HG02852 (cell line): ENCODE measurements at regions not wholly inside any gene's neighbourhood (a gene's known extent, or its start where the extent isn't known, plus 50 kb on each side); places are given as distances from the start of the nearest gene placed in this dataset.
"Not testable (repeated sequence)": the region's sequence is repeated elsewhere in the genome, so short reads cannot be mapped to it uniquely, and the experiment has no call there.

Experiments
- ATAC-seq: cut with Tn5 transposase; IDR thresholded peaks from one replicate; pipeline ENCODE4 v1.9.1; 2021; ENCODE audit warnings: mild to moderate bottlenecking, moderate library complexity; ENCODE audit not compliant: unreplicated experiment

GRCh38 chr4:158313566-158313965, 103.3 kb downstream of the TMEM144 start:
- no peak for ATAC-seq

GRCh38 chr4:158314756-158315487, 104.6 kb downstream of the TMEM144 start:
- ATAC-seq: no peak

- ATAC-seq: no peak
Measured at GRCh38 chr4:158315706-158316105, 105.4 kb downstream of the TMEM144 start.

GRCh38 chr4:158316264-158316663, 106.0 kb downstream of the TMEM144 start:
- ATAC-seq: peak; percentile 84

- no peak for ATAC-seq
Measured at GRCh38 chr4:158319880-158320279, 109.6 kb downstream of the TMEM144 start.

GRCh38 chr4:158322109-158322508, 111.8 kb downstream of the TMEM144 start:
- no peak for ATAC-seq

- no peak for ATAC-seq
Measured at GRCh38 chr4:158327525-158327924, 117.2 kb downstream of the TMEM144 start.

GRCh38 chr4:158331863-158332262, 121.6 kb downstream of the TMEM144 start:
- no peak for ATAC-seq

GRCh38 chr4:158333820-158334219, 123.5 kb downstream of the TMEM144 start:
- no peak for ATAC-seq

GRCh38 chr4:158341896-158342295, 131.6 kb downstream of the TMEM144 start:
- ATAC-seq: no peak

GRCh38 chr4:158346576-158346975, 136.3 kb downstream of the TMEM144 start:
- no peak for ATAC-seq

- no peak for ATAC-seq
Measured at GRCh38 chr4:158347556-158347955, 137.3 kb downstream of the TMEM144 start.

- no peak for ATAC-seq
Measured at GRCh38 chr4:158350161-158350560, 139.9 kb downstream of the TMEM144 start.

- no peak for ATAC-seq
Measured at GRCh38 chr4:158353541-158354304, 143.4 kb downstream of the TMEM144 start.

- ATAC-seq: no peak
Measured at GRCh38 chr4:158356301-158356700, 146.0 kb downstream of the TMEM144 start.

- not testable (repeated sequence) for ATAC-seq
Measured at GRCh38 chr4:158367932-158368441, 153.7 kb upstream of the RXFP1 start.

- ATAC-seq: no peak
Measured at GRCh38 chr4:158371158-158371557, 150.5 kb upstream of the RXFP1 start.

GRCh38 chr4:158374318-158374717, 147.4 kb upstream of the RXFP1 start:
- ATAC-seq: no peak

- no peak for ATAC-seq
Measured at GRCh38 chr4:158376106-158376840, 145.4 kb upstream of the RXFP1 start.

- no peak for ATAC-seq
Measured at GRCh38 chr4:158384414-158384813, 137.3 kb upstream of the RXFP1 start.

GRCh38 chr4:158395343-158395742, 126.3 kb upstream of the RXFP1 start:
- ATAC-seq: no peak
